ENCODE measurements at regions not wholly inside any gene's neighbourhood (a gene's known extent, or its start where the extent isn't known, plus 50 kb on each side); places are given as distances from the start of the nearest gene placed in this dataset.
"Not testable (repeated sequence)": the region's sequence is repeated elsewhere in the genome, so short reads cannot be mapped to it uniquely, and the experiment has no call there.

- intact Hi-C loops (cut with DNase I; ENCODE audit: low total_unique reads), result loop anchor here (5.0 kb wide), 1 partner anchor 1425 kb away; no protein-coding TSS in a partner anchor
- WGBS, 2 donors, result 61 to 78% methylated on average over 16 of the region's 16 CpGs
- H3K4me3 ChIP-seq (ENCODE audit: low read depth, poor library complexity, severe bottlenecking), result no peak overlapping the region
- peak in 1 of 2 donors; percentile 76 for DNase-seq (ENCODE audit: low spot score in 2 of 2)
- TF ChIP-seq POLR2A (IDR thresholded peaks at IDR 0.05) (no peak), CTCF (IDR thresholded peaks at IDR 0.05) (no peak)
Observed at GRCh38 chr13:22961835-22962537, 218.8 kb upstream of the SGCG start.

GRCh38 chr13:22963384-22964053 lies 217.3 kb upstream of the SGCG start:
- 41 to 44% methylated on average over 8 of the region's 8 CpGs for WGBS, 2 donors
- not testable (repeated sequence) for DNase-seq (ENCODE audit: low spot score in 2 of 2); H3K4me3 ChIP-seq (ENCODE audit: low read depth, poor library complexity, severe bottlenecking)
- intact Hi-C loops (cut with DNase I; ENCODE audit: low total_unique reads), result loop anchor here (5.0 kb wide), 1 partner anchor 1424 kb away; no protein-coding TSS in a partner anchor

GRCh38 chr13:22964245-22964966 lies 216.4 kb upstream of the SGCG start:
- 51 to 55% methylated on average over 10 to 12 of the region's 12 CpGs for WGBS, 2 donors
- intact Hi-C loops (cut with DNase I; ENCODE audit: low total_unique reads), result loop anchor here (5.0 kb wide), 1 partner anchor 1423 kb away; no protein-coding TSS in a partner anchor
- TF ChIP-seq POLR2A (IDR thresholded peaks at IDR 0.05) (no peak), CTCF (IDR thresholded peaks at IDR 0.05) (no peak)
- no peak overlapping the region for H3K4me3 ChIP-seq (ENCODE audit: low read depth, poor library complexity, severe bottlenecking)
- DNase-seq (ENCODE audit: low spot score in 2 of 2), result peak; percentile 10 to 81

GRCh38 chr13:22965011-22965857 lies 215.5 kb upstream of the SGCG start:
- intact Hi-C loops (cut with DNase I; ENCODE audit: low total_unique reads); H3K4me3 ChIP-seq (ENCODE audit: low read depth, poor library complexity, severe bottlenecking): not testable (repeated sequence)
- 43 to 46% methylated on average over 16 to 28 of the region's 28 CpGs for WGBS, 2 donors
- DNase-seq (ENCODE audit: low spot score in 2 of 2), result peak in 1 of 2 donors; percentile 11

- peak in 1 of 2 donors; percentile 2 for DNase-seq (ENCODE audit: low spot score in 2 of 2)
- H3K4me3 ChIP-seq (ENCODE audit: low read depth, poor library complexity, severe bottlenecking); intact Hi-C loops (cut with DNase I; ENCODE audit: low total_unique reads): not testable (repeated sequence)
- WGBS, 2 donors, result 92 to 95% methylated on average over 5 of the region's 8 CpGs
Observed at GRCh38 chr13:22965858-22966239, 214.9 kb upstream of the SGCG start.

GRCh38 chr13:22966753-22967152 lies 214.0 kb upstream of the SGCG start:
- H3K4me3 ChIP-seq (ENCODE audit: low read depth, poor library complexity, severe bottlenecking); intact Hi-C loops (cut with DNase I; ENCODE audit: low total_unique reads): not testable (repeated sequence)
- peak in 1 of 2 donors; percentile 1 for DNase-seq (ENCODE audit: low spot score in 2 of 2)
- WGBS, 2 donors, result 81 to 84% methylated on average over 10 to 12 of the region's 13 CpGs

GRCh38 chr13:22967669-22968068 lies 213.1 kb upstream of the SGCG start:
- TF ChIP-seq CTCF (IDR thresholded peaks at IDR 0.05), result no peak
- peak; percentile 8 to 81 for DNase-seq (ENCODE audit: low spot score in 2 of 2)
- no peak overlapping the region for H3K4me3 ChIP-seq (ENCODE audit: low read depth, poor library complexity, severe bottlenecking)
- 80 to 93% methylated on average over 6 of the region's 6 CpGs for WGBS, 2 donors
- intact Hi-C loops (cut with DNase I; ENCODE audit: low total_unique reads), result no loop called here

Measured in lower leg skin (tissue), 4 donors.